GM23338 (cell line): ENCODE measurements at regions not wholly inside any gene's neighbourhood (a gene's known extent, or its start where the extent isn't known, plus 50 kb on each side); places are given as distances from the start of the nearest gene placed in this dataset.

ENCODE experiments used
- ATAC-seq: fragments of 200-7000 bp; cut with Tn5 transposase; 3 replicates; pipeline ENCODE4 v1.9.1; 2020
- DNase-seq: peaks from one replicate; pipeline ENCODE4 v3.0.0-alpha.2; 2015; ENCODE audit warnings: low spot score
- H2AFZ ChIP-seq: fragments of 200-600 bp; sonication (generic); 2 replicates; pipeline ENCODE4 v1.8.0; 2016; ENCODE audit warnings: antibody characterized with exemption, mild to moderate bottlenecking, moderate library complexity
- H3F3A ChIP-seq: fragments of 200-600 bp; sonication (generic); replicated peaks from 2 replicates; pipeline ENCODE4 v1.8.0; 2017; ENCODE audit warnings: antibody characterized with exemption, mixed run types, low read depth
- H3K27ac ChIP-seq: fragments of 200-600 bp; sonication (generic); 2 replicates; pipeline ENCODE4 v1.6.1; 2016; ENCODE audit warnings: low read depth
- H3K27me3 ChIP-seq: fragments of 200-600 bp; sonication (generic); 2 replicates; pipeline ENCODE4 v1.8.0; 2016; ENCODE audit warnings: mild to moderate bottlenecking, mixed run types, moderate library complexity; ENCODE audit not compliant: insufficient read depth
- H3K36me3 ChIP-seq: fragments of 200-600 bp; sonication (generic); 2 replicates; pipeline ENCODE4 v1.8.0; 2016; ENCODE audit warnings: mild to moderate bottlenecking; ENCODE audit not compliant: insufficient read depth
- H3K4me1 ChIP-seq: fragments of 200-600 bp; sonication (generic); 2 replicates; pipeline ENCODE4 v1.8.0; 2016; ENCODE audit warnings: mild to moderate bottlenecking, moderate library complexity; ENCODE audit not compliant: insufficient read depth
- H3K4me2 ChIP-seq: fragments of 200-600 bp; sonication (generic); 2 replicates; pipeline ENCODE4 v1.7.1; 2017; ENCODE audit warnings: mixed run types
- H3K4me3 ChIP-seq: fragments of 200-600 bp; sonication (generic); 2 replicates; pipeline ENCODE4 v1.6.1; 2016; ENCODE audit warnings: mixed run types
- H3K79me2 ChIP-seq: fragments of 200-600 bp; sonication (generic); replicated peaks from 2 replicates; pipeline ENCODE4 v1.8.0; 2017; ENCODE audit warnings: mild to moderate bottlenecking; ENCODE audit not compliant: insufficient read depth
- H3K9me2 ChIP-seq: fragments of 200-600 bp; sonication (generic); 2 replicates; pipeline ENCODE4 v1.8.0; 2017; ENCODE audit not compliant: insufficient read depth
- H4K20me1 ChIP-seq: fragments of 200-600 bp; sonication (generic); replicated peaks from 2 replicates; pipeline ENCODE4 v1.8.0; 2017; ENCODE audit warnings: mild to moderate bottlenecking; ENCODE audit not compliant: insufficient read depth
- H3K27ac Mint-ChIP-seq: 2 replicates; pipeline ENCODE4 v1.8.0; 2020; ENCODE audit warnings: inconsistent platforms, mild to moderate bottlenecking, moderate library complexity, mixed read lengths
- H3K27me3 Mint-ChIP-seq: 3 replicates; pipeline ENCODE4 v1.8.0; 2022; ENCODE audit warnings: low read depth, mild to moderate bottlenecking, moderate library complexity, mixed read lengths, inconsistent platforms; ENCODE audit not compliant: insufficient read depth, poor library complexity
- H3K36me3 Mint-ChIP-seq: 3 replicates; pipeline ENCODE4 v1.8.0; 2021; ENCODE audit warnings: low read depth, mild to moderate bottlenecking, inconsistent platforms, moderate library complexity, mixed read lengths
- H3K4me1 Mint-ChIP-seq: 3 replicates; pipeline ENCODE4 v1.8.0; 2020; ENCODE audit warnings: mild to moderate bottlenecking, inconsistent platforms, mixed read lengths
- H3K4me3 Mint-ChIP-seq: 3 replicates; pipeline ENCODE4 v1.8.0; 2021; ENCODE audit warnings: moderate library complexity, mild to moderate bottlenecking, inconsistent platforms, mixed read lengths
- H3K9me3 Mint-ChIP-seq: 3 replicates; pipeline ENCODE4 v1.8.0; 2020; ENCODE audit warnings: moderate library complexity, mild to moderate bottlenecking, inconsistent platforms, mixed read lengths
- CREB1 ChIP-seq: fragments of 250-450 bp; sonication (Bioruptor Pico); IDR thresholded peaks from 2 replicates; pipeline ENCODE4 v1.5.0; 2020; ENCODE audit warnings: low read depth, mild to moderate bottlenecking, moderate library complexity
- EZH2 ChIP-seq: fragments of 200-600 bp; sonication (generic); IDR thresholded peaks from one replicate; pipeline ENCODE4 v1.8.0; 2017; ENCODE audit warnings: antibody characterized with exemption, mild to moderate bottlenecking, low read depth; ENCODE audit not compliant: unreplicated experiment
- EZH2phosphoT487 ChIP-seq: fragments of 200-600 bp; sonication (generic); IDR thresholded peaks from one replicate; pipeline ENCODE4 v1.8.1; 2018; ENCODE audit warnings: antibody characterized with exemption; ENCODE audit not compliant: unreplicated experiment
- JUNB ChIP-seq: IDR thresholded peaks from one replicate; pipeline ENCODE4 v1.6.1; 2016; ENCODE audit warnings: antibody characterized with exemption; ENCODE audit not compliant: unreplicated experiment
- NANOG ChIP-seq: IDR thresholded peaks from 2 replicates; pipeline ENCODE4 v1.6.1; 2016; ENCODE audit warnings: antibody characterized with exemption, borderline replicate concordance
- POLR2AphosphoS5 ChIP-seq: IDR thresholded peaks from 2 replicates; pipeline ENCODE4 v1.6.1; 2016; ENCODE audit warnings: antibody characterized with exemption, low read depth
- REST ChIP-seq: IDR thresholded peaks from one replicate; pipeline ENCODE4 v1.6.1; 2018; ENCODE audit warnings: antibody characterized with exemption; ENCODE audit not compliant: unreplicated experiment
- STAT1 ChIP-seq: IDR thresholded peaks from one replicate; pipeline ENCODE4 v1.6.1; 2016; ENCODE audit warnings: antibody characterized with exemption; ENCODE audit not compliant: unreplicated experiment
- ZNF114 ChIP-seq: fragments of 250-450 bp; sonication (Bioruptor Pico); IDR thresholded peaks from 2 replicates; pipeline ENCODE4 v1.5.0; 2020; ENCODE audit warnings: mild to moderate bottlenecking, moderate library complexity
- ZNF331 ChIP-seq: fragments of 250-450 bp; sonication (Bioruptor Pico); IDR thresholded peaks from 2 replicates; pipeline ENCODE4 v1.5.0; 2020; ENCODE audit warnings: low read depth, mild to moderate bottlenecking, moderate library complexity
- ZNF462 ChIP-seq: fragments of 250-450 bp; sonication (Bioruptor Pico); IDR thresholded peaks from 2 replicates; pipeline ENCODE4 v1.5.0; 2020; ENCODE audit warnings: mild to moderate bottlenecking, moderate library complexity
- TF ChIP-seq, protein P1 (sequence below): IDR thresholded peaks from 2 replicates; pipeline ENCODE4 v1.6.1; 2016; ENCODE audit warnings: antibody characterized with exemption
- TF ChIP-seq, protein P2 (sequence below), 2 experiments: fragments of 200-600 bp in 1 of 2; sonication (generic) in 1 of 2; conservative IDR thresholded peaks; 2 replicates each; pipeline versions ENCODE4 v1.5.1 to v1.6.1; 2016 to 2017; ENCODE audit warnings: antibody characterized with exemption in 2 of 2, low read depth in 2 of 2, mild to moderate bottlenecking in 2 of 2, moderate library complexity in 1 of 2

GRCh38 chr5:122547669-122548068 is 227.2 kb upstream of the SNX2 start:
- Histone ChIP-seq H3F3A (no peaks in the 10 kb centered on the region), H3K27ac (no peak overlapping the region), H3K9me2 (no peaks in the 10 kb centered on the region), H2AFZ (no peak overlapping the region; the same call in 1 of the 2 replicates), H3K4me2 (no peak overlapping the region), H3K4me1 (peaks cover 15% of the 10 kb centered on the region; the same call in 1 of the 2 replicates), H3K27me3 (no peaks in the 10 kb centered on the region), H3K4me3 (no peak overlapping the region), H3K79me2 (no peaks in the 10 kb centered on the region), H4K20me1 (no peaks in the 10 kb centered on the region), H3K36me3 (no peaks in the 10 kb centered on the region)
- no peak for TF ChIP-seq STAT1
- TF ChIP-seq EZH2phosphoT487, result no peak
- no peak for TF ChIP-seq ZNF331 (CRISPR knock-in tag)
- no peak for TF ChIP-seq JUNB
- no peak for TF ChIP-seq POLR2AphosphoS5
- TF ChIP-seq, protein P1, sequence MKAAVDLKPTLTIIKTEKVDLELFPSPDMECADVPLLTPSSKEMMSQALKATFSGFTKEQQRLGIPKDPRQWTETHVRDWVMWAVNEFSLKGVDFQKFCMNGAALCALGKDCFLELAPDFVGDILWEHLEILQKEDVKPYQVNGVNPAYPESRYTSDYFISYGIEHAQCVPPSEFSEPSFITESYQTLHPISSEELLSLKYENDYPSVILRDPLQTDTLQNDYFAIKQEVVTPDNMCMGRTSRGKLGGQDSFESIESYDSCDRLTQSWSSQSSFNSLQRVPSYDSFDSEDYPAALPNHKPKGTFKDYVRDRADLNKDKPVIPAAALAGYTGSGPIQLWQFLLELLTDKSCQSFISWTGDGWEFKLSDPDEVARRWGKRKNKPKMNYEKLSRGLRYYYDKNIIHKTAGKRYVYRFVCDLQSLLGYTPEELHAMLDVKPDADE, result no peak
- no peak for TF ChIP-seq ZNF462
- TF ChIP-seq ZNF114 (CRISPR knock-in tag), result no peak
- TF ChIP-seq CREB1, result no peak
- TF ChIP-seq REST, result no peak
- TF ChIP-seq NANOG, result no peak
- TF ChIP-seq, protein P2, sequence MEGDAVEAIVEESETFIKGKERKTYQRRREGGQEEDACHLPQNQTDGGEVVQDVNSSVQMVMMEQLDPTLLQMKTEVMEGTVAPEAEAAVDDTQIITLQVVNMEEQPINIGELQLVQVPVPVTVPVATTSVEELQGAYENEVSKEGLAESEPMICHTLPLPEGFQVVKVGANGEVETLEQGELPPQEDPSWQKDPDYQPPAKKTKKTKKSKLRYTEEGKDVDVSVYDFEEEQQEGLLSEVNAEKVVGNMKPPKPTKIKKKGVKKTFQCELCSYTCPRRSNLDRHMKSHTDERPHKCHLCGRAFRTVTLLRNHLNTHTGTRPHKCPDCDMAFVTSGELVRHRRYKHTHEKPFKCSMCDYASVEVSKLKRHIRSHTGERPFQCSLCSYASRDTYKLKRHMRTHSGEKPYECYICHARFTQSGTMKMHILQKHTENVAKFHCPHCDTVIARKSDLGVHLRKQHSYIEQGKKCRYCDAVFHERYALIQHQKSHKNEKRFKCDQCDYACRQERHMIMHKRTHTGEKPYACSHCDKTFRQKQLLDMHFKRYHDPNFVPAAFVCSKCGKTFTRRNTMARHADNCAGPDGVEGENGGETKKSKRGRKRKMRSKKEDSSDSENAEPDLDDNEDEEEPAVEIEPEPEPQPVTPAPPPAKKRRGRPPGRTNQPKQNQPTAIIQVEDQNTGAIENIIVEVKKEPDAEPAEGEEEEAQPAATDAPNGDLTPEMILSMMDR (conservative IDR thresholded peaks at IDR 0.05; ENCODE audit: low read depth in 2 of 2), result no peak
- TF ChIP-seq EZH2, result no peak
- Mint-ChIP-seq H3K4me3 (no peak overlapping the region), H3K9me3 (no peaks in the 10 kb centered on the region), H3K27ac (no peak overlapping the region), H3K36me3 (no peaks in the 10 kb centered on the region), H3K4me1 (peaks cover 6% of the 10 kb centered on the region; the same call in 2 of the 3 replicates), H3K27me3 (no peaks in the 10 kb centered on the region)
- ATAC-seq, result no peak
- no peak for DNase-seq
